Hepatocyte (in vitro differentiated cells): ENCODE measurements at regions not wholly inside any gene's neighbourhood (a gene's known extent, or its start where the extent isn't known, plus 50 kb on each side); places are given as distances from the start of the nearest gene placed in this dataset.

ENCODE experiments used
- DNase-seq: peaks from one replicate; pipeline ENCODE4 v3.0.0-alpha.2; 2016; ENCODE audit warnings: low spot score
- H2AFZ ChIP-seq: fragments of 200-600 bp; sonication (generic); 2 replicates; pipeline ENCODE4 v1.6.0; 2016; ENCODE audit warnings: antibody characterized with exemption, mild to moderate bottlenecking
- H3K27ac ChIP-seq: fragments of 200-600 bp; sonication (generic); 2 replicates; pipeline ENCODE4 v1.5.1; 2016; ENCODE audit warnings: mild to moderate bottlenecking
- H3K27me3 ChIP-seq: fragments of 200-600 bp; sonication (generic); 2 replicates; pipeline ENCODE4 v1.6.1; 2016
- H3K36me3 ChIP-seq: fragments of 200-600 bp; sonication (generic); replicated peaks from 2 replicates; pipeline ENCODE4 v1.5.1; 2016; ENCODE audit warnings: low read depth; ENCODE audit not compliant: insufficient read depth
- H3K4me1 ChIP-seq: fragments of 200-600 bp; sonication (generic); 2 replicates; pipeline ENCODE4 v1.5.1; 2016; ENCODE audit warnings: mild to moderate bottlenecking, moderate library complexity; ENCODE audit not compliant: insufficient read depth
- H3K4me2 ChIP-seq: fragments of 200-600 bp; sonication (generic); 2 replicates; pipeline ENCODE4 v1.6.0; 2016
- H3K4me3 ChIP-seq: fragments of 200-600 bp; sonication (generic); 2 replicates; pipeline ENCODE4 v1.5.1; 2016; ENCODE audit warnings: mild to moderate bottlenecking
- H3K79me2 ChIP-seq: fragments of 200-600 bp; sonication (generic); 2 replicates; pipeline ENCODE4 v1.6.0; 2017; ENCODE audit warnings: mild to moderate bottlenecking
- H3K9me2 ChIP-seq: fragments of 200-600 bp; sonication (generic); replicated peaks from 2 replicates; pipeline ENCODE4 v1.6.0; 2017; ENCODE audit warnings: mild to moderate bottlenecking; ENCODE audit not compliant: insufficient read depth
- H3K9me3 ChIP-seq: fragments of 200-600 bp; sonication (generic); 2 replicates; pipeline ENCODE4 v1.5.1; 2016; ENCODE audit warnings: low read depth, mild to moderate bottlenecking
- H4K20me1 ChIP-seq: fragments of 200-600 bp; sonication (generic); 2 replicates; pipeline ENCODE4 v1.6.0; 2016; ENCODE audit warnings: mild to moderate bottlenecking; ENCODE audit not compliant: insufficient read depth, poor library complexity, severe bottlenecking
- CTCF ChIP-seq: fragments of 200-600 bp; sonication (generic); IDR thresholded peaks from 2 replicates; pipeline ENCODE4 v1.5.1; 2016; ENCODE audit warnings: antibody characterized with exemption, mild to moderate bottlenecking; ENCODE audit not compliant: poor library complexity
- EZH2 ChIP-seq: fragments of 200-600 bp; sonication (generic); IDR thresholded peaks from 2 replicates; pipeline ENCODE4 v1.6.1; 2016; ENCODE audit warnings: antibody characterized with exemption, mild to moderate bottlenecking, borderline replicate concordance
- EZH2phosphoT487 ChIP-seq: fragments of 200-600 bp; sonication (generic); IDR thresholded peaks from one replicate; pipeline ENCODE4 v1.6.1; 2018; ENCODE audit warnings: antibody characterized with exemption, mild to moderate bottlenecking, low read depth, moderate library complexity; ENCODE audit not compliant: unreplicated experiment, severe bottlenecking
- WGBS: methylation state at CpG from one replicate; pipeline ENCODE4 v1.1.6; 2016; ENCODE audit warnings: low lambda C conversion rate; ENCODE audit errors: missing lambda C conversion rate; 5-methylcytosine and 5-hydroxymethylcytosine counted together

- no peak overlapping the region for H3K4me3 ChIP-seq
- TF ChIP-seq EZH2phosphoT487 (no peak), EZH2 (no peak)
- no peaks in the 10 kb centered on the region for H3K27me3 ChIP-seq
- no peaks in the 10 kb centered on the region for H3K79me2 ChIP-seq
- H4K20me1 ChIP-seq, result no peaks in the 10 kb centered on the region
- H3K4me2 ChIP-seq, result no peak overlapping the region
- no peak for DNase-seq
- H3K9me3 ChIP-seq, result no peaks in the 10 kb centered on the region
- no peaks in the 10 kb centered on the region for H3K36me3 ChIP-seq
- H3K27ac ChIP-seq, result peak overlapping the region; percentile 75
- no peaks in the 10 kb centered on the region for H3K9me2 ChIP-seq
- H2AFZ ChIP-seq, result no peak overlapping the region
- peaks cover 6% of the 10 kb centered on the region for H3K4me1 ChIP-seq
Observed at GRCh38 chr2:8597094-8597493, 84.8 kb upstream of the ID2 start.

- Histone ChIP-seq H3K4me3 (no peak overlapping the region), H3K27me3 (no peaks in the 10 kb centered on the region), H3K27ac (peak overlapping the region; percentile 75), H2AFZ (no peak overlapping the region), H4K20me1 (no peaks in the 10 kb centered on the region), H3K9me2 (no peaks in the 10 kb centered on the region), H3K79me2 (no peaks in the 10 kb centered on the region), H3K9me3 (no peaks in the 10 kb centered on the region), H3K4me1 (peaks cover 10% of the 10 kb centered on the region), H3K36me3 (no peaks in the 10 kb centered on the region), H3K4me2 (no peak overlapping the region)
- TF ChIP-seq CTCF (no peak), EZH2phosphoT487 (no peak), EZH2 (no peak)
- no peak for DNase-seq
- 77% methylated on average over 8 of the region's 8 CpGs for WGBS
Observed at GRCh38 chr2:8597559-8598225, 84.2 kb upstream of the ID2 start.

- peak overlapping the region; percentile 75 for H3K27ac ChIP-seq
- TF ChIP-seq EZH2, result no peak
- no peak for TF ChIP-seq CTCF
- no peak for TF ChIP-seq EZH2phosphoT487
- 79% methylated on average over 13 of the region's 13 CpGs for WGBS
Observed at GRCh38 chr2:8598295-8599165, 83.3 kb upstream of the ID2 start.

More at GRCh38 chr2:8598295-8599165, 83.3 kb upstream of the ID2 start:
- no peaks in the 10 kb centered on the region for H3K27me3 ChIP-seq
- H3K4me2 ChIP-seq, result no peak overlapping the region
- H4K20me1 ChIP-seq, result no peaks in the 10 kb centered on the region
- no peak overlapping the region for H2AFZ ChIP-seq
- H3K36me3 ChIP-seq, result no peaks in the 10 kb centered on the region
- H3K9me2 ChIP-seq, result no peaks in the 10 kb centered on the region
- peaks cover 13% of the 10 kb centered on the region for H3K4me1 ChIP-seq
- no peak overlapping the region for H3K4me3 ChIP-seq
- H3K79me2 ChIP-seq, result no peaks in the 10 kb centered on the region
- peak; percentile 76 for DNase-seq
- no peaks in the 10 kb centered on the region for H3K9me3 ChIP-seq
